Myocyte (in vitro differentiated cells): ENCODE measurements at regions not wholly inside any gene's neighbourhood (a gene's known extent, or its start where the extent isn't known, plus 50 kb on each side); places are given as distances from the start of the nearest gene placed in this dataset.

ENCODE experiments used
- DNase-seq: peaks from one replicate; pipeline ENCODE4 v3.0.0-alpha.2; 2012; ENCODE audit warnings: low read depth

DNA sequence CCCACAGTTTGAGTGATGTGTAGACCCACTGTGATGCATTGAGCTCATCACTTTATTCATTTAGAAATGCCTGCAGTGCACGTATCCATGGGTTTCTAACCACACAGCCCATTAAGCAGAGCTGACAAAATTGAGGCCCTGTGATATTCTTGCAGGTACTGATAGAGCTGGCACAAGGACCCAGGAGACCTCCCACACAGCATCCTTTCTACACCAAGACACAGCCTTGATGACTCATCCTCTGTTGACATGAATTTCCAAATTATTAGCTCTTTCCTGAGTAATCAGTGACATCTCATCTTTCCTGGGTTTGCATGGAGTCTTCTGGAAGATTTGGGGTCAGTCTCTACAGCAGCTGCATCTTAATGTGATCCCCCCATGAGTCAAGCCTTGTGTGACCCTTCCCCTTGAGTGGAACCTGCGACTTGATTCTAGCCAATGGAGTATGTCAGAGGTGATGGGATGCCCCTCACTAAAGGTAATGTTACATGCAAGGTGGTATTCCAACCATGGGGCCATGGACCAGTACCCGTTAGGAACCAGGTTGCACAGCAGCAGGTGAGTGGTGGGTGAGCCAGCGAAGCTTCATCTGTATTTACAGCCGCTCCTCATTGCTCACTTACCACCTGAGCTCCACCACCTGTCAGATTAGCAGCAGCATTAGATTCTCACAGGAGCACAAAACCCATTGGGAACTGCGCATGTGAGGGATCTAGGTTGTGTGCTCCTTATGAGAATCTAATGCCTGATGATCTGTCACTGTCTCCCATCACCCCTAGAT, 181.1 kb upstream of the ARL4C start:
- no peak for DNase-seq

DNA sequence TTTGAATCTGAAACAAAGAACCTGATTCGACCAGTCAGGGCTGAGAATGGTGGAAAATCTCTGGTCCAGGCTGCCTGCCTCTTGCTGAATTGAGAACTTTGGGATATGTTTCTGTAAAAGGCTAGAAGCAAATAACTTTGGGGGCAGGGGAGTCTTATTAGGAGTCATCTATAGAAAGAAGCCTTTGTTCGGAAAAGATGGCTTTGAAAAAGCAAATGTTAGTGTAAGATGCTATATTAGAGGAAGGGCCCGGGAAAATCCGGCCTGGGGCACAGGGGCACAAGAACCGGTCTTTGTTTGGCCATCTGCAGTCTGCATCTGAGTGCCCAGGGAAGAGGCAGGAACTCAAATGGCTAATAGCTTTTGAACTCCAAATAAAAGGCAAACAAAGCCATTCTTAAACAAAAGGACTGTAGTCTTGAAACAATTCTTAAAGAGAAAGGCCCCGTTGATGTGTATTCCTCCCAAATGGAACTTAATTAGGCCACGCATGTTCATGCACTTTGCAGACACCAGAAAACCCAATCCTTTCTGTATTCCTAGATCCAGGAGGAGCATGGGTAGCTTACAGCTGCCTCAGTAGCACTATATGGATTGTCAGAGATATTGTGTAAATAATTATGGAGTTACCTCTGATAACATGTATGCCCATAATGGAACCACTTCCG, 180.0 kb upstream of the ARL4C start:
- DNase-seq = no peak

DNA sequence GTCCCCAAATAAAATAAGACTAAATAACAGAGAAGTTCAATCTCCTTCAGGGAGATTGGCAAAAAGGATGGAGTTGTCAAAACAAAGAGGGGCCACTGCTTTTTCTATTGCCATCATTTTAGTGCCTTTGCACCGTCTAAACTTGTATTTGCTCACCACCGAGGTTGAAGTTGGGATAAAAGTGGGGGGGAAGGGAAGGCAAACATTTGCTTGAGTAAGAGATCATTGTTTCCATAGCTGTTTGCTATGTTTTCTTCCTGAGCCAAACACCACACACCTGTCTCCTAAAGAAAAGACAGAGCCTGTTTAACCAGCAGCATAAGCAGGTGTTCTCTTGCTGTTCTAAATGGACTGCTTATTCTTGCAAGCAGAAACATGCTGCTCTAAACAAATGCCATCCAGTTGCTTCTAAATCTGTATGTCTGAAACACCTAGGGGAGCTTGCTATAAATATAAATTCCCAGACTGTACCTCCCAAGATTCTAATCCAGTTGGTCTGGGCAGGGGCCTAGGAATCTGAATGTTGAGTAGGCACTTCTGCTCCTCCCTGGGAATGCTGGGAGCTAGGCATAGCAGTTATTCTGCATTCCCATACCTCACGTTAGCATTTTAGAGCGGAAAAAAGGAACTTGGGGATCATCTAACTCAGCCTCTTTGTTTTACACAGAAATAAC, 179.4 kb upstream of the ARL4C start:
- peak; percentile 46 for DNase-seq

DNA sequence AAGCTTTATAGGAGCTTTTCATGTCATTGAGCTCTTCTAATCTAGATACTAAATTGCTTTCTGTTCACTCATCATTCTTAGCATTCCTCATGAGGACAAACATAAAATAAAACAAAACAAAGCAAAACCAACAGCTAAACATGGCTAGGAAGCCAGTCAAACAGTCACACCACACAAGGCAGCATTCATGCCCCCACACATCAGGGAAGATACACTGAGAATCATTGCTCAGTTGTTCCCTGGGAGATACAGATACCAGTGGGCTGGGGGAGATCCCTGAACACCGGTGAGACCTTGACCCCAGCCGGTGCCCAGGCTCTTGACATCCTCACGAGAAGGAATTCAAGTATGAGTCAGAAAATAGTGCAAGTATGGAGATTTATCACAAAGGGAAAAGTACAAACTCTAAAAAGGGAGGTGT, 177.9 kb upstream of the ARL4C start:
- peak; percentile 45 for DNase-seq

DNA sequence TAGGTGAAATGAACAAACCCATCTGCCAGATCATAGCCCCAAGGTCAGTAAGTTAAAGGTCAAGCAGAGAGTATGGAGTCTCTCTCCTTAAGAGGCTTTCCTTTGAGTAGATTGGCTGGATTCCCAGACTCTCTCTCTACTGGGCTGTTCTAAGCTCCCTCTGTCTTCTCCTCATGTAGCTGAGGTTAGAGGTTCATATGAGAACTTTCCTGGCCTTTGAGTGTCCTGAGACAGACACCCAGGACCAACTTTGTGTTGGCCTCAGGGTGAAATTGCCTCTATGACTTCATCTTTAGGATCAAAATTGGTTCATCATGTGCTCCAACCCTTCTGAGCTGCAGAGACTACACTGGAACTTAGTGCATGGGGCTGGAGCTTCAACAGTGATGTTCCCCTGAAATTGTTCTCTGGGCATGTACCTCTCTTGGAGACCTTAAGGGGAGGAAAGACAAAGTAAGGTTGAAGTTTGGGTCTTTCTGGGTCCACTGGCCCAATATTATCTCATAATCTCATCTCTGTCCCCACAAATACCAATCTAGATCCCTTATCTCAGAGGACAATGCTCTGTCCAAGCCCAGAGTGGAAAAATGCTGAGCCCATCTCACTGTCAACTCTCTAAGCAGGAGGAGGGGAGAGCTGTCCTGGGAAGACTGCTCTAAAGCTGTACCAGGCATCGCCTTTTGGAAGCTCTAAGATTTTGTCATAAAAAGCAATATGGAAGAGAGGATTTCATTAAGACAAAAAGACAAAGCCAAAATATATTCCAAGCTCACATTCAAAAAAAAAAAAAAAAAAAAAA, 177.3 kb upstream of the ARL4C start:
- no peak for DNase-seq

DNA sequence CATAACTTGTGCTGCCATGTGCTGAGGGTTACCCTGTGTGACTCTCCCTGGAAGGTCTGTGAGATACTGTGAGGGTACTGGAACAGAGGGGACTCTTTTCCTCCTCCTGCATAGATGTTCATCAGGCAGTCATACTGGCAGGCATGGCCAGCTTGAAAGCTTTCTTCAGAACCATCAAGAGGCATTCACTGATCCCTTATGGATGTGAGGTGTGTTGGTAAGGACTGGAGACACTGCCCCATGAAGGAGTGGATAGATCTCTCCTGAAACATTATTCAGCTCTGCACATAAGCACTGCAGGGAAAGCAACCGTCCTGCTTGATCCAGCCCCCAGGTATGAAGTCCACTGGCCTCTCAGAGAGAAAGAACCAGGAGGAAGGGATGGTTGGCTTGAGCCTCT, 176.6 kb upstream of the ARL4C start:
- no peak for DNase-seq

DNA sequence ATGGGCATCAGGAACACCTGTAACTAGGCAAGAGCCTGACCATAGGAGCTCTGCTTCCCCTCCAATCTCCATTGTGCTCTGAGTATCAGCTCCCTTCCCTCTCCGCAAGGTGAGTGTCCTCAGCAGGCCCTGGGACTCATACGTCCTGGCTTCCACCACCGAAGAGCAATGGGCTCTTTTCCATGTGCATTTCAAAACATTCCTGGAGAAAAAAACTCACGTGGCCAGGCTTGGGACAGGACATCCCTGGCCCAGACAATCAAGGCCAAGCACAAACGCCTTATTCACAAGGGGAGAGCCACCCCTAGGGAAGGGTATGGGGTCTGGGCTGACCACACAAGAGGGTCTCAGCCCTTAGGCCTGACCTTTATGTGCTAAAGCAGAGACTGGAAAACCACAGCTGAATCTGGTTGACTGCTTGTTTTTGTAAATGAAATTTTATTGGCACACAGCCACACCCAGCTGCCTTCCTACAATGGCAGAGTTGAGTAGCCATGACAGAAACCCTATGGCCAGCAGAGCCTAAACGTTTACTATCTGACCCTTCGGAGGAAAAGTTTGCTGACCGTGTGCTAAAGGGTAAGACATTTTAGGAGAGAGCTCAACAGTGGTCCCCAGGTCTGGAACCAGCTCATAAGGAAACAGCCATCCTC, 175.7 kb upstream of the ARL4C start:
- DNase-seq = no peak

DNA sequence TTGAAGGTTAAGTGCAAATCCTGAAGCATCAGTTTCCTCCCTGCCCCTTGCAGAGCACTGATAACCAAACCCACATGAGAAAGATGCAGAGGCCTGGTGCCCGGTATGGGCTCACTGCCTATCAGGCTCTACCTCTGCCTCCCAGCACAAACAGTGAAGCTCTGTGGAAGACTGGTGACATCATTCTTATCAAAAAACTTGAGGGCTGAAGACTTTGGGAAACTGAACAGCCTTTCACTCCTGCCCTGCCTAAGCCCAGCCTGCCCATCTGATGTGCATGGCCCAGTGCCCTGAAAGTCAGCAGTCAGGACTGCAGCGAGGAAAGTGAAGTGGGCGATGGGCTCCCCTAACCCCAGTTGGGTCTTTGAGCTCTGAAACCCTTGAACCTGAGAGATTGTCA, 174.8 kb upstream of the ARL4C start:
- no peak for DNase-seq

DNA sequence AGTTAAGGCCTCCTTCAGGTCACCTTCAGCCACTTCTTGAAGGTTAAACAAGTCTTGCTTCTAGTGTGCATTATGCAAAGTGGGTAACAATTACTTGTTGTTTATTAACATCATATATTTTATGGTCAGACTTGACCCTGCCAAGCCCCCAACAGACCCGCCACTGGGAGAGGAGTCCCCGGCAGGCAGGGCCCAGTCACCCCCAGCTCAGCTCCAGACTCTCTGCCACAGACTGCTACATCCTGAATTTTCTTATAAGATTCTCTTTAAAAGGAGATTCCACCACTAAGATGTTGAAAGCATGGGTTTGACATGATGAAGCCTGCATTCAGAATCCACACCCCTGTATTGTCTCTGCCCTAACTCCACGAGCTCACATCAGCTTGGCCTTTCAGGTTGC, 174.3 kb upstream of the ARL4C start:
- DNase-seq = no peak

DNA sequence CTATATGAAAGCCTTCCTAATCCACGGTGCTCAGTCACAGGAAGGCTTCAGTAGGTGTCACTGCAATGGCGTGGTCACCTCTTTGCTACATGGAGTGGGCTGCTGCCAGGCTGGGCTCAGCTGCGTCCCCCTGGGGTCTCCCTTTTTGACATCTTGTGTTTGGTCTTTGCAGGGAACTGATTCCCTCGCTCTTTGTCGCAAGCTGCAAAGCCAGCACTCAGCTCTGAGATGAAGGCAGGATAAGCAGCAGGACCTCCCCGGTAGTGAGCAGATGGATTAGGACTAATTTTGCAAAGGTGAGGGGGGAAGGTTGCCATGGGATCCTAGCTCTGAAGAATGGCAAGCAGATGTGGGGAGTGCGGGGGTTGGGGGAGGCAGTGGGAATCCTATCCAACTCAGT, 173.9 kb upstream of the ARL4C start:
- no peak for DNase-seq

DNA sequence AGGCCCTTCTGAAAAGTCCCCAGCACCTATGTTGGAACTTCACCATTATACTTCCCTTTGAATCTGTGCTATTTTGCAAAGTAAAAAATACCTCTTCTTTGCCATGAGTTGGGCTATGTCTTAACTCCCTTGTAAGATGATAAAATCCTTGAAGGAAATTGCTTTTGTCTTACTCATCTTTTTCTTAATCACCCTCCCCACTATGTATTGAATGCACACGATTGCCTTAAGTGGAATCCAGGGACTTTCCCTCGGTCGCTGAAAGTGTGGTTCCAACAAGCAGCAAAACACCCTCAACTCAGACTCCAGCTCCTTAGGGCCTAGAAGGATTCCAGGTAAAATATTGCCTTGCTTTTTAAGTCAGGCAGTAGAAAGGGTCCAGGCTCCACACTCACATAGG, 173.2 kb upstream of the ARL4C start:
- DNase-seq = no peak

DNA sequence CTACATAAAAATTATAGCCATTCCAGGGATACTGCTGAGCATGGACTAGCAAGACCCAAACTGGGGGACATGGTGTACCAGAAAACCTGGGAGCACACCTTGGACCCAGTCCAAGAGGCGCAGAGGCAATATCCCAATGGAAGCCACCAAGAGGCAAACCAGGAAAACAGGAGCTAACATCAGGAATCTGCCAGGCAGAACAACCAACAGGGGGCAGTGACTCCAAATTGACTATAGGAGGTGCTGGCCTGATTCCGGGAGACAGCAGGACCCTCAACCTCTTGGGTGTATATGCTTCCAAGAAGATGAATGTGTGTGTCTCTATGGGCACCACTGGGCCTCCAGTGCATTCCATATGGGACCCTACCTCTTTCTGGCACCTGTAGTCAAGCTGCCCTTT, 172.7 kb upstream of the ARL4C start:
- DNase-seq = no peak

DNA sequence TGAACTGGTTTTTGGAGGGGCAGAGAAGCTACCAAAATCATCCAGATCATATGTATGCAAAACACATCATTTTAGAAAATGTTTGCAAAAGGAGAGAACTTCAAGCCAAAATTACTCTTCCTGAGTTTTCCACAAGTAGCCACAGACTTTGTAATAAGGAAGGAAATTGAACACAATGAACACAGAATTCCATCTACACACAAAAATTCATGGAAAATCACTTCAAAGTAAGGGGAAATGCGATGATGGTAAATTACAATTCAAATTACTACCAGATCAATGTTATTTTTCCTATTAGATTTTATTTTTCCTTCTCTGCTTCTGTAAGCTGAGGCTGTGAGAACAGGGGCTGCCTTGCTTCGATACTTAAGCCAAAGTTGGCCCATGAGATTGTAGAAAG, 172.1 kb upstream of the ARL4C start:
- no peak for DNase-seq

DNA sequence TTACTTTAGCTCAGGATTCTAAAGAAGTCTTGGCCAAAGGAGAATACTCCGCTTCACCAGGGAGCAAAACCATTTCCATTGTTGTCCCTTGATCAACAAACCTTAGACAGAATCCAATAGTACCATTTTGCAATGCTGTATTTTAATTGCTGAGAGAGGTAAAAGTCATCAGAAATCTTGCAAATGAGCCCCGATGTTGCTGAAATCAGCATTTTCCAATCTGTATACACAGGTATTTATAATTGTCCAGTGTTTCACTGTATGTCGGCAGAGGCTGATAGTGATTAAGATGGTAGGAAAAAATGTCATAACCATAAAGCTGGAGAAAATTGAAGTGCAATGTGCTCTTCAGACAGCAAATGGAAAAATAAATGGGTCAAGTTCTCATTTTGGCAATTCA, 170.0 kb upstream of the ARL4C start:
- DNase-seq = no peak

DNA sequence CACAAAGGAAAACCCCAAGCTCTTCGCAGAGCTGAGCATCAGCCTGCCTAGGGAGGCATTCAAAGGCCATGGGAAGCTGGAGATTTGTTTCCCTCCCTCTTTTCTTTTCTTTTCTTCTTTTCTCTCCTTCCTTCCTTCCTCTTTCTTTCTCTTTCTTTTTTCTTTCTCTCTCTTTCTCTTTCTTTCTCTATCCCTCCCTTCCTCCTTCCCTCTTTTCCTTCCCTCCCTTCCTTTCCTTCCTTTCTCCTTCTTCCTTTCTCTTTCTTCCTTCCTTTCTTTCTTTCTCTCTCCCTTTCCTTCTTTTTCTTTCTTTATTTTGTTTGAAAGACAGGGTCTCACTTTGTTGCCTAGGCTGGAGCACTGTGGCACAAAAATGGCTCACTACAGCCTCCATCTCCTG, 168.4 kb upstream of the ARL4C start:
- DNase-seq = no peak

DNA sequence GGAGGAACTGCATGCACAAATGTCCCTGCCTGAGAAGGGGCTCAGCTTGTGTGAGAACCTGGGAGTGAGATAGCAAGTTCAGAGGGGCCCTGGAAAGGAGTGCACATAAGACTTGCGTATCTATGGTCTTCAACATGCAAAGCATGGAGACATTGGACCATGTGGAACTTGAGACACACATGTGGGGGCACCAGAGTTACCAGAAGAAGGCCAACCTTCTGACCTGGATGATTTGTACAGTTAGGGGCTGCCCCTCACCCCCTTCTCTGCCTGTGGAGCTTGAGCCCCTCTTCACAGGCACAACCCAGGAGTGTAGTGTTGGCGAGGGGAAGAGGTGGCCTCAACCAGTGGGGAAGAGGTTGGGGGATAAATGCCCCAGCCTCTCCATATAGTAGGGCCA, 165.0 kb upstream of the ARL4C start:
- DNase-seq = no peak

DNA sequence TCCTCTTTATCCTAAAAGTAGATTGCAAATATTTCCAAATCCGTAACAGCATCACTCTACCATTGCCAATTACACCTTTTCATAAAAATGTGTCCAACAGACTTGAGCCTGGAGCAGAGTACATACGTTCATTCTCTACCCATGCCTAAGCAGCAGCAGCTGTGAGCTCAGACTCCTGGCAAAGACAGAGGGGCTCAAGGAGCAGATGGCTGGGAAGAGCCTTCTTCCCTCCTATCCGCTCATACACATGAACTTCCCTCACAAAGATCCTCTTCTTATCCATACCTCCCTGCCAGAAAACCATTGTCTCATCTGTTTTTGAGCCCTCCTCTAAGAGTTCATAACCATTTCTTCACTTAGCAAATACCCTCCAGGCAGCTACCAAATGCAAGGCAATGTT, 164.3 kb upstream of the ARL4C start:
- DNase-seq = no peak

DNA sequence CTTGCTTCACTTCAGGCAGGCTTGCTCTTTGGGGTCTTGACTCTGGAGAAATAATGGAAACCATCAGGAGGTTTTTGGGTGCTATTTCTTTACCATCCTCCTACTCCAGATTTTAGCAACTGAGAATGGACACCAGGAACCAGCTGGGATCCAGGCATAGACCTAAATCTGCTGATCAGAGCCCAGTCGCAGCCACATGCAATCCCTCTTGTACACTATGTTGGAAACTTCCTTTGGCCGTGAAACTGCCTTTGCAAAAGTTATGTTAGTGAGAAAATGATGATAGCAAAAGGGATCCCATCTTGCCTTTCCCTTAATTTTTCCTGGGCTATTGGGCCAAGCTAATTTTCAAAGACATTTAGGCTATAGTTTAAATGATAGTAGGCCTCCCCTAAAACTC, 158.8 kb upstream of the ARL4C start:
- no peak for DNase-seq

DNA sequence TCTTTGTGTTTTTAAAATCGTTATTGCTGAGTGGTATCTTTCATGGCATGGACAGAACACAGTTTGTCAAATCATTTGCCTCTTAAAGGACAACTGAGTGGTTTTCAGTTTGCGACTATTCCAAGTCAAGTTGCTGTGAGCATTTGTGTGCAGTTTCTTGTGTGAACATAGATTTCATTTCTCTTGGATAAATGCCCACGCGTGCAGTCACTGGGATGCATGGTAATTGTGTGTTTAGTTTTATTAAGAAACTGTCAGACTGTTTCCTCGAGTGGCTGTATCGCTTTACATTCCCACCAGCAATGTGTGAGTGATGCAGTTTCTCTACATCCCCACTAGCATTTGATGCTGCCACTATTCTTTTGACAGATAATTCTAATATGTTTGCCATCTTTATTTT, 154.0 kb upstream of the ARL4C start:
- no peak for DNase-seq

DNA sequence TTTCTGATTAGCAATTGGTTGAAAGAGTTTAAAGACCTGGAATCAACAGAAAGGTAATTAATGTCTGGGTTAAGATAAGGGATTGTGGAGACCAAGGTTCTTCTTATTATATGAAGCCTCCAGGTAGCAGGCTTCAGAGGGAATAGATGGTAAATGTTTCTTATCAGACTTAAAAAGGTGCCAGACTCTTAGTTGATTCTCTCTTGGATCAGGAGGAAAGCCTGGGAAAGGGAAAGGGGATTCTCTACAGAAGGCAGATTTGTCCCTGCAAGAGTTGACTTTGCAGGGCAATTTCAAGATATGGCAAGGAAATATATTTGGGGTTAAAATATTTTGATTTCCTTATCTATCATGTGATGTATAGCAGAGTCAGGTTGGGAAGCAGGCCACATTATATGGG, 153.1 kb upstream of the ARL4C start:
- DNase-seq = no peak

DNA sequence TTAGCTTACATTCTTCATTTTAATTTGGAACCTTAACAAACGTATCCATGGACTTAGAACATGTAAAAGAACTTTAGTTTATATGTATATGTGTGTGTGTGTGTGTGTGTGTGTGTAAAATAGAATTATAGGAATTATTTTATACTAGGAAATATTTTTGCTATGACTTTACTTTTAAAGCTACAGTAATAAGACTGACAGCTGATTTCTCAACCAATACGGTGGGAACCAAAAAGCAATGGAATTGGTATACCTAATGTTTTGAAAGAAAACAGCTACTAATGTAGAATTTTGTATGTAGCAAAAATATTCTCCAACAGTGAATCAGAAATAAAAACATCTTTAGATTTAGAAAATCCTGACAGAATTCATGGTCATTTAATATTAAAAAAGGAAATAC, 146.5 kb upstream of the ARL4C start:
- DNase-seq = no peak
